ENCODE measurements at regions not wholly inside any gene's neighbourhood (a gene's known extent, or its start where the extent isn't known, plus 50 kb on each side); places are given as distances from the start of the nearest gene placed in this dataset.

DNA sequence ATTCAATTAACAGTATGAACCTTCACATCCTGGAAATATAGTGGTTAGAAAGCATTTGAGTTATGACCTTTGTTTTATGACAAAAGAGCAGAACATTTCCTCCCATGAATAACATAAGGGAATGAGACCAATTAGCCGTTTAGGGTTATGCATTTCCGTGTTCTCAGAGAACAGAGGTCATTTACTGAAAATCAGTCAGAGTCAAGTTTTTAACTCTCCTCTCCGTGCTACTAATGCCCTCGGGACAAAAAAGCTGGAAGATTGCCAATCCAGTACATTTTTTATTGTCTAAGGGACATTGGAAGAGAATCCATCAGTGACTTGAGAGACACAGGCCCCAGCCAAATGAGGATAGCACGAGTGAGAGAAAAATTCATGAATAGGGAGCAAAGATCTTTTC, 632.7 kb downstream of the RFPL4B start:
- Histone ChIP-seq H3K9ac (ENCODE audit: low read length) (no peak overlapping the region), H4K20me1 (ENCODE audit: insufficient read depth, low read length) (no peaks in the 10 kb centered on the region), H3K4me1 (ENCODE audit: insufficient read depth, low read length) (peaks cover 6% of the 10 kb centered on the region), H3K4me2 (ENCODE audit: low read length) (peak overlapping the region; percentile 40), H2AFZ (ENCODE audit: low read depth, low read length) (no peak overlapping the region), H3K27ac (ENCODE audit: low read depth, low read length) (no peak overlapping the region), H3K4me3 (ENCODE audit: insufficient read depth, low read depth, low read length) (no peak overlapping the region), H3K36me3 (ENCODE audit: insufficient read depth, low read length) (no peaks in the 10 kb centered on the region), H3K9me3 (ENCODE audit: insufficient read depth, low read depth, low read length) (peaks cover 3% of the 10 kb centered on the region), H3K79me2 (ENCODE audit: insufficient read depth, low read length) (no peaks in the 10 kb centered on the region), H3K27me3 (ENCODE audit: insufficient read depth, low read length) (no peaks in the 10 kb centered on the region)
- peaks cover 5% of the 10 kb centered on the region for H3K4me1 Mint-ChIP-seq (ENCODE audit: low read depth, unreplicated experiment)
- DNase-seq (ENCODE audit: low read depth) (peak; percentile 64), FAIRE-seq (no peak)
- no peak for TF ChIP-seq EZH2 (IDR thresholded peaks at IDR 0.05; ENCODE audit: insufficient read depth, low read length)
- no peak for TF ChIP-seq CTCF (IDR thresholded peaks at IDR 0.05; ENCODE audit: insufficient read depth, low read depth, low read length)
- H3K4me3 Mint-ChIP-seq (ENCODE audit: unreplicated experiment) = no peak overlapping the region
- peaks cover 11% of the 10 kb centered on the region for H3K9me3 Mint-ChIP-seq (ENCODE audit: unreplicated experiment)
- H3K36me3 Mint-ChIP-seq (ENCODE audit: low read depth, unreplicated experiment) = no peaks in the 10 kb centered on the region
- no peak overlapping the region for H3K27ac Mint-ChIP-seq (ENCODE audit: unreplicated experiment)
- no peaks in the 10 kb centered on the region for H3K27me3 Mint-ChIP-seq (ENCODE audit: low read depth, unreplicated experiment)

GRCh38 chr6:112980676-112981075, 633.5 kb downstream of the RFPL4B start:
- no peak overlapping the region for H3K27ac Mint-ChIP-seq (ENCODE audit: unreplicated experiment)
- no peaks in the 10 kb centered on the region for H4K20me1 ChIP-seq (ENCODE audit: insufficient read depth, low read length)
- peaks cover 5% of the 10 kb centered on the region for H3K9me3 Mint-ChIP-seq (ENCODE audit: unreplicated experiment)
- H3K4me3 Mint-ChIP-seq (ENCODE audit: unreplicated experiment) = no peak overlapping the region
- peaks cover 5% of the 10 kb centered on the region for H3K4me1 Mint-ChIP-seq (ENCODE audit: low read depth, unreplicated experiment)
- FAIRE-seq = no peak
- H3K4me3 ChIP-seq (ENCODE audit: insufficient read depth, low read depth, low read length) = no peak overlapping the region
- no peak for TF ChIP-seq CTCF (IDR thresholded peaks at IDR 0.05; ENCODE audit: insufficient read depth, low read depth, low read length)
- no peak for TF ChIP-seq EZH2 (IDR thresholded peaks at IDR 0.05; ENCODE audit: insufficient read depth, low read length)
- no peak overlapping the region for H3K4me2 ChIP-seq (ENCODE audit: low read length)
- no peaks in the 10 kb centered on the region for H3K79me2 ChIP-seq (ENCODE audit: insufficient read depth, low read length)
- no peak overlapping the region for H3K9ac ChIP-seq (ENCODE audit: low read length)
- H3K4me1 ChIP-seq (ENCODE audit: insufficient read depth, low read length) = peaks cover 6% of the 10 kb centered on the region
- DNase-seq (ENCODE audit: low read depth) = no peak
- peaks cover 3% of the 10 kb centered on the region for H3K9me3 ChIP-seq (ENCODE audit: insufficient read depth, low read depth, low read length)
- H3K27ac ChIP-seq (ENCODE audit: low read depth, low read length) = no peak overlapping the region
- H2AFZ ChIP-seq (ENCODE audit: low read depth, low read length) = no peak overlapping the region
- H3K36me3 Mint-ChIP-seq (ENCODE audit: low read depth, unreplicated experiment) = no peaks in the 10 kb centered on the region
- H3K27me3 Mint-ChIP-seq (ENCODE audit: low read depth, unreplicated experiment) = no peaks in the 10 kb centered on the region
- no peaks in the 10 kb centered on the region for H3K36me3 ChIP-seq (ENCODE audit: insufficient read depth, low read length)
- no peaks in the 10 kb centered on the region for H3K27me3 ChIP-seq (ENCODE audit: insufficient read depth, low read length)

DNA sequence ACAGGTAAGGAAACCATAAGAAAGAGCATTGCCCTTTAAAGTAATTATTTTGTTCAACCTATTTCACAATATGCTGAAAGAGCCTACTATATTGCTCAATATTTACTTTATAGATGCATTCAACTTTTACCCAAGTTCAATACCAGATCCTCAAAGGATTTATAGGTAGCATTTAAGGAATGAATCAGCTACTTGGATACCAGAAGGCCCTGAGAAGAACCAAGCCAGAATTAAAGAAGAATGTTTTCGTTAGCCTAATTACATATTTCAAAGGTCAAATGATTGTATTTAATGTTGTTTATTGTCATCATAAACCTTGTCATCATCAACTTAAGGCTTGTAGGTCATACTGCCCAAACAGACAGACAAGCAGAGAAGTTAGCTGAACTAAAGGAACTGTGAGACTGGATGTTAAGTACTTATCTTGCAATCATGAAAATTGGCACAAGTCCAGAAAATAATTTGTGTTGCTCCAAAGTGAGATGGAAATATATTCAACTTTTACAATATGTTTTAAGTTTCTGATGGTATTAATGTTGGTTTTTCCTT, 636.7 kb downstream of the RFPL4B start:
- Histone ChIP-seq H4K20me1 (ENCODE audit: insufficient read depth, low read length) (no peaks in the 10 kb centered on the region), H3K4me2 (ENCODE audit: low read length) (no peak overlapping the region), H3K27ac (ENCODE audit: low read depth, low read length) (no peak overlapping the region), H3K27me3 (ENCODE audit: insufficient read depth, low read length) (no peaks in the 10 kb centered on the region), H3K9me3 (ENCODE audit: insufficient read depth, low read depth, low read length) (no peaks in the 10 kb centered on the region), H3K79me2 (ENCODE audit: insufficient read depth, low read length) (no peaks in the 10 kb centered on the region), H3K4me1 (ENCODE audit: insufficient read depth, low read length) (peaks cover 6% of the 10 kb centered on the region), H3K36me3 (ENCODE audit: insufficient read depth, low read length) (no peaks in the 10 kb centered on the region), H3K9ac (ENCODE audit: low read length) (no peak overlapping the region), H3K4me3 (ENCODE audit: insufficient read depth, low read depth, low read length) (no peak overlapping the region), H2AFZ (ENCODE audit: low read depth, low read length) (no peak overlapping the region)
- Mint-ChIP-seq H3K9me3 (ENCODE audit: unreplicated experiment) (no peaks in the 10 kb centered on the region), H3K36me3 (ENCODE audit: low read depth, unreplicated experiment) (no peaks in the 10 kb centered on the region), H3K27me3 (ENCODE audit: low read depth, unreplicated experiment) (no peaks in the 10 kb centered on the region), H3K4me3 (ENCODE audit: unreplicated experiment) (no peak overlapping the region), H3K27ac (ENCODE audit: unreplicated experiment) (no peak overlapping the region), H3K4me1 (ENCODE audit: low read depth, unreplicated experiment) (peaks cover 5% of the 10 kb centered on the region)
- no peak for DNase-seq (ENCODE audit: low read depth)
- no peak for FAIRE-seq
- no peak for TF ChIP-seq CTCF (IDR thresholded peaks at IDR 0.05; ENCODE audit: insufficient read depth, low read depth, low read length)
- TF ChIP-seq EZH2 (IDR thresholded peaks at IDR 0.05; ENCODE audit: insufficient read depth, low read length) = no peak
